ENCODE measurements at regions not wholly inside any gene's neighbourhood (a gene's known extent, or its start where the extent isn't known, plus 50 kb on each side); places are given as distances from the start of the nearest gene placed in this dataset.

DNA sequence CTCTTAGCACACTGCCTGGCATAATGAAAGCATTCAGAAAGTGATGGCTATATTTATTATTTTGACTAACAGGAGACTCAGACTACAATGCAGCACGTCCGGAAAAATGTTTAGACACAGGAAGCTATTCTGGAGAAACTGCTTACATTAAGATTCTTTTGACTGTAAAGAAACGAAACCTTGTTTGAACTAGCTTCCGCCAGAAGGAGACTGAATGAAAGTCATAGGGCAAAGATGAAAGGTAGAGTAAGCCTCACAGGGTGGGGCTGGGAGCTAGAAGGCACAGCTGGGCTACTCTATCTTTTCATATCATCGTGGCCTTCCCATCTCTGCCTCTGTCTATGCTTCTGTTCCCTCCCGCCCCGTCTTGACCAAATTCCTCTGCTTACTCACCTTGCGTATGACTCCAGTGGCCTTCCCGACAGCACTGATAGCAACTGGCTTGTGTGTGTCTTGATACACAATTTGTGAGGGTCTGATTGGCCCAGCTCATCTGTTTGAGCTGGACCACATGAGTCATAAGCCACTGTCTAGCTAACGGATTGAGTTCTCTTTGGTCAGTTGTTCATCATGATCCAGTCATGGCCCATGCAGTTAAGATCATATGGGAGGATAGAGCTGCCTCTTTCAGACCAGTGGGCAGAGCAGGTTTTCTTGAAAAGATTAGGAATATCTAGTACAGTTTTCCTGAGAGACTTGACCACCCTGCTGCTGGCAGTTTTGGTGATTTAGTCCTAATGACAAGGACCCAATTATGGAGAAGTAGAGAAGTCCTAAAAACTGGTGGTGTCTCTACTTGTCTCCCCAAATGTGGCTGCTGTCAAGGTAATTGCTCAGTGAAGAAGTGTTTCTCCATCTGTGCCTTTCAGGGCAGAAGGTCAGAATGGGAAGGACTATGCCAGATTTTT is 151.5 kb upstream of the SLC38A2 start:
- H3K4me1 ChIP-seq: peaks cover 42% of the 10 kb centered on the region
- TF ChIP-seq POLR2A (IDR thresholded peaks at IDR 0.05): no peak
- TF ChIP-seq CTCF (IDR thresholded peaks at IDR 0.05): no peak
- TF ChIP-seq POLR2AphosphoS5 (IDR thresholded peaks at IDR 0.05; ENCODE audit: insufficient read depth in 1 of 2, low read depth in 1 of 2): no peak
- DNase-seq (ENCODE audit: extremely low spot score in 2 of 2): no peak
- H3K36me3 ChIP-seq: no peaks in the 10 kb centered on the region
- intact Hi-C loops (cut with DNase I): no loop called here
- H3K27me3 ChIP-seq: no peaks in the 10 kb centered on the region
- no peaks in the 10 kb centered on the region for H3K9me3 ChIP-seq
- no peak overlapping the region for H3K4me3 ChIP-seq
- peak overlapping the region; percentile 71 for H3K27ac ChIP-seq

DNA sequence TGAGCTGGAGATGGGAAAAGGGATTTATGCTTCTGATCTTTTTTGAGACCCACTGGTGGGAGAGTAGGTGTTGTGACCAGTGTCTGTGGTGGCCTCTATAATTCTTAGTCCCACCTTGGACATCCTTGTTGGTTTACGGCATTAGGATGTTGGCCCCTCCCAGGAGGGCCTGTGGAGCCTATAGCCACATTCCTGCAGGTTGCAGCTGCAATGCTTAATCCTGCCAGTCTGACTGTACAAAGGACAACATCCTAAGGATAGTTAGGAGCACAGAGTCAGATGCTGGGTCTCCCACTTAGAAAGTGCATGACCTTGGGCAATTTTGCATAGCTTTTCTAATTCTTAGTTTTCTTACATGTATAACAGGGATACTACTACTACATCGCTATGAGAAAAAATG is 150.9 kb upstream of the SLC38A2 start:
- no peaks in the 10 kb centered on the region for H3K9me3 ChIP-seq
- no peaks in the 10 kb centered on the region for H3K36me3 ChIP-seq
- no peak for DNase-seq (ENCODE audit: extremely low spot score in 2 of 2)
- peaks cover 43% of the 10 kb centered on the region for H3K4me1 ChIP-seq
- intact Hi-C loops (cut with DNase I): no loop called here
- H3K27ac ChIP-seq: no peak overlapping the region
- H3K27me3 ChIP-seq: no peaks in the 10 kb centered on the region
- no peak overlapping the region for H3K4me3 ChIP-seq
- TF ChIP-seq POLR2A (IDR thresholded peaks at IDR 0.05): no peak
- TF ChIP-seq CTCF (IDR thresholded peaks at IDR 0.05): no peak
- TF ChIP-seq POLR2AphosphoS5 (IDR thresholded peaks at IDR 0.05; ENCODE audit: insufficient read depth in 1 of 2, low read depth in 1 of 2): no peak

- Histone ChIP-seq H3K4me1 (peaks cover 50% of the 10 kb centered on the region), H3K4me3 (no peak overlapping the region), H3K36me3 (no peaks in the 10 kb centered on the region), H3K27ac (peak overlapping the region; percentile 28), H3K9me3 (no peaks in the 10 kb centered on the region), H3K27me3 (no peaks in the 10 kb centered on the region)
- TF ChIP-seq POLR2AphosphoS5 (IDR thresholded peaks at IDR 0.05; ENCODE audit: insufficient read depth in 1 of 2, low read depth in 1 of 2): no peak
- no peak for TF ChIP-seq CTCF (IDR thresholded peaks at IDR 0.05)
- no peak for TF ChIP-seq POLR2A (IDR thresholded peaks at IDR 0.05)
- intact Hi-C loops (cut with DNase I): no loop called here
- no peak for DNase-seq (ENCODE audit: extremely low spot score in 2 of 2)
These were observed 149.5 kb upstream of the SLC38A2 start for GRCh38 chr12:46522071-46522470.

GRCh38 chr12:46521145-46521544 is 148.6 kb upstream of the SLC38A2 start:
- Histone ChIP-seq H3K27ac (no peak overlapping the region), H3K4me1 (peaks cover 60% of the 10 kb centered on the region), H3K9me3 (no peaks in the 10 kb centered on the region), H3K27me3 (no peaks in the 10 kb centered on the region), H3K4me3 (no peak overlapping the region), H3K36me3 (no peaks in the 10 kb centered on the region)
- no peak for DNase-seq (ENCODE audit: extremely low spot score in 2 of 2)
- intact Hi-C loops (cut with DNase I): no loop called here
- no peak for TF ChIP-seq CTCF (IDR thresholded peaks at IDR 0.05)
- no peak for TF ChIP-seq POLR2A (IDR thresholded peaks at IDR 0.05)
- no peak for TF ChIP-seq POLR2AphosphoS5 (IDR thresholded peaks at IDR 0.05; ENCODE audit: insufficient read depth in 1 of 2, low read depth in 1 of 2)

DNA sequence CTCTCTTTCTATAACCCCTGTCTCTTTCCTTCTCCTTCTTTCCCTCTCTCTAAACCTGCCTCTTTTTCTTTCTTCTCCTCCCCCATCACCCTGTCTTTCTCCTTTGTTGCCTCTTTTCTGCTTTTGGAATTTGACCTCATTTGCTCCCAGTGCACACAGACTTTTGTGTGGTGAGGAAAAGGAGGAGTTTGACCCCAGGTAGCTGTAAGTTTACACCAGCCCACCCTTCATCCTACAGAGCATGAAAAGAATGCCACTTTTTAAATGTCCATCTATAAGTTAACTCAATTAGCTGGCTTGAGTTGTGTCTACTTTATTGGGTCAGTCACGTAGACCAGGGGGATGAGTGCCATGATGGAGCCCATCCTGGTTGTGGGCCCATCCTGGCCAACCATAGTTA is 146.8 kb upstream of the SLC38A2 start:
- no peak for DNase-seq (ENCODE audit: extremely low spot score in 2 of 2)
- intact Hi-C loops (cut with DNase I): no loop called here
- Histone ChIP-seq H3K27ac (peak overlapping the region; percentile 75), H3K27me3 (no peaks in the 10 kb centered on the region), H3K4me1 (peaks cover 48% of the 10 kb centered on the region), H3K4me3 (no peak overlapping the region), H3K36me3 (no peaks in the 10 kb centered on the region), H3K9me3 (no peaks in the 10 kb centered on the region)
- TF ChIP-seq POLR2AphosphoS5 (IDR thresholded peaks at IDR 0.05; ENCODE audit: insufficient read depth in 1 of 2, low read depth in 1 of 2) (no peak), POLR2A (IDR thresholded peaks at IDR 0.05) (no peak), CTCF (IDR thresholded peaks at IDR 0.05) (no peak)

Data from vagina (tissue), 2 donors.